ENCODE measurements at regions not wholly inside any gene's neighbourhood (a gene's known extent, or its start where the extent isn't known, plus 50 kb on each side); places are given as distances from the start of the nearest gene placed in this dataset.

- H3K27ac ChIP-seq (replicated peaks), result no peak overlapping the region
- TF ChIP-seq CTCF (IDR thresholded peaks at IDR 0.05; ENCODE audit: insufficient read depth, low read length) (no peak), SPI1 (IDR thresholded peaks at IDR 0.05; ENCODE audit: borderline replicate concordance, low read depth) (no peak), REST (IDR thresholded peaks at IDR 0.05; ENCODE audit: insufficient replicate concordance, low read depth) (no peak), POLR2AphosphoS5 (IDR thresholded peaks at IDR 0.05; ENCODE audit: low read depth) (no peak), GABPA (IDR thresholded peaks at IDR 0.05; ENCODE audit: low read depth) (no peak)
- no peaks in the 10 kb centered on the region for H3K27me3 ChIP-seq (ENCODE audit: insufficient read depth, poor library complexity, severe bottlenecking)
- no peak for DNase-seq (ENCODE audit: low read depth in 1 of 2, low spot score in 1 of 2)
- no peak overlapping the region for H3K4me3 ChIP-seq (replicated peaks; ENCODE audit: insufficient read depth, low read length)
Observed at GRCh38 chr12:60847281-60847680, 1251.5 kb downstream of the SLC16A7 start.

- Histone ChIP-seq H3K4me3 (replicated peaks; ENCODE audit: insufficient read depth, low read length) (no peak overlapping the region), H3K27ac (replicated peaks) (no peak overlapping the region), H3K27me3 (ENCODE audit: insufficient read depth, poor library complexity, severe bottlenecking) (no peaks in the 10 kb centered on the region)
- DNase-seq (ENCODE audit: low read depth in 1 of 2, low spot score in 1 of 2), result no peak
- TF ChIP-seq CTCF (IDR thresholded peaks at IDR 0.05; ENCODE audit: insufficient read depth, low read length) (no peak), GABPA (IDR thresholded peaks at IDR 0.05; ENCODE audit: low read depth) (no peak), POLR2AphosphoS5 (IDR thresholded peaks at IDR 0.05; ENCODE audit: low read depth) (no peak), REST (IDR thresholded peaks at IDR 0.05; ENCODE audit: insufficient replicate concordance, low read depth) (no peak), SPI1 (IDR thresholded peaks at IDR 0.05; ENCODE audit: borderline replicate concordance, low read depth) (no peak)
Observed at GRCh38 chr12:60849723-60850122, 1253.9 kb downstream of the SLC16A7 start.

- no peak for DNase-seq (ENCODE audit: low read depth in 1 of 2, low spot score in 1 of 2)
- TF ChIP-seq CTCF (IDR thresholded peaks at IDR 0.05; ENCODE audit: insufficient read depth, low read length), result no peak
- no peak for TF ChIP-seq GABPA (IDR thresholded peaks at IDR 0.05; ENCODE audit: low read depth)
- TF ChIP-seq REST (IDR thresholded peaks at IDR 0.05; ENCODE audit: insufficient replicate concordance, low read depth), result no peak
- TF ChIP-seq SPI1 (IDR thresholded peaks at IDR 0.05; ENCODE audit: borderline replicate concordance, low read depth), result no peak
- Histone ChIP-seq H3K4me3 (replicated peaks; ENCODE audit: insufficient read depth, low read length) (no peak overlapping the region), H3K27ac (replicated peaks) (no peak overlapping the region), H3K27me3 (ENCODE audit: insufficient read depth, poor library complexity, severe bottlenecking) (no peaks in the 10 kb centered on the region)
Observed at GRCh38 chr12:60853407-60853806, 1257.6 kb downstream of the SLC16A7 start.
